NB4 (cell line): ENCODE measurements at regions not wholly inside any gene's neighbourhood (a gene's known extent, or its start where the extent isn't known, plus 50 kb on each side); places are given as distances from the start of the nearest gene placed in this dataset.

Experiments
- POLR2A ChIP-seq: IDR thresholded peaks from 2 replicates; pipeline ENCODE4 v1.6.1; 2011; ENCODE audit warnings: mild to moderate bottlenecking; ENCODE audit not compliant: insufficient read length; ENCODE audit errors: extremely low read depth
- TF ChIP-seq, protein P1 (sequence below): IDR thresholded peaks from one replicate; pipeline ENCODE4 v1.5.1; 2012; ENCODE audit warnings: low read depth, low read length

DNA sequence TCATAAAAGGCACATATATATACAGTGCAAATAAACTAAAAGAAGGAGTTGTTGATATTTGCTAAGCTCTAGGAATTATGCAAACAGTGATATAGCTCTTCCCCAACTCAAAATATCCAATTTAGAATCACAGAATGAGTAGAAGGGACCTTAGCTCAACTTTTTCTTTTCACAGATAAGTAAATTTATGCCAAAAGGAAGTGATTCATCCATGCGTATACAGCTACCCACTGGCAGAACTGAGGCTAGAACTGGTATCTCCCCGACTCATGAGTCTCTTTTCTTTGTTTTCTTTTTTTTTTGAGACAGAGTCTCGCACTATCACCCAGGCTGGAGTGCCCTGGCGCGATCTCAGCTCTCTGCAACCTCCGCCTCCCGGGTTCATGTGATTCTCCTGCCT is 54.2 kb upstream of the SVIL start:
- TF ChIP-seq POLR2A = no peak
- TF ChIP-seq, protein P1, sequence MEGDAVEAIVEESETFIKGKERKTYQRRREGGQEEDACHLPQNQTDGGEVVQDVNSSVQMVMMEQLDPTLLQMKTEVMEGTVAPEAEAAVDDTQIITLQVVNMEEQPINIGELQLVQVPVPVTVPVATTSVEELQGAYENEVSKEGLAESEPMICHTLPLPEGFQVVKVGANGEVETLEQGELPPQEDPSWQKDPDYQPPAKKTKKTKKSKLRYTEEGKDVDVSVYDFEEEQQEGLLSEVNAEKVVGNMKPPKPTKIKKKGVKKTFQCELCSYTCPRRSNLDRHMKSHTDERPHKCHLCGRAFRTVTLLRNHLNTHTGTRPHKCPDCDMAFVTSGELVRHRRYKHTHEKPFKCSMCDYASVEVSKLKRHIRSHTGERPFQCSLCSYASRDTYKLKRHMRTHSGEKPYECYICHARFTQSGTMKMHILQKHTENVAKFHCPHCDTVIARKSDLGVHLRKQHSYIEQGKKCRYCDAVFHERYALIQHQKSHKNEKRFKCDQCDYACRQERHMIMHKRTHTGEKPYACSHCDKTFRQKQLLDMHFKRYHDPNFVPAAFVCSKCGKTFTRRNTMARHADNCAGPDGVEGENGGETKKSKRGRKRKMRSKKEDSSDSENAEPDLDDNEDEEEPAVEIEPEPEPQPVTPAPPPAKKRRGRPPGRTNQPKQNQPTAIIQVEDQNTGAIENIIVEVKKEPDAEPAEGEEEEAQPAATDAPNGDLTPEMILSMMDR = no peak
